Activated naive CD8-positive, alpha-beta T cell treated with anti-CD3 and anti-CD28 coated beads, Interleukin-2, amount 10 ng/mL, durations not matched to agents 7 days and 5 days (primary cell): ENCODE measurements at regions not wholly inside any gene's neighbourhood (a gene's known extent, or its start where the extent isn't known, plus 50 kb on each side); places are given as distances from the start of the nearest gene placed in this dataset.
"Not testable (repeated sequence)": the region's sequence is repeated elsewhere in the genome, so short reads cannot be mapped to it uniquely, and the experiment has no call there.

Source experiments
- ATAC-seq: fragments of 150-1000 bp; cut with Tn5 transposase; one replicate; pipeline ENCODE4 v1.10.0; 2021; ENCODE audit warnings: low read depth, moderate library complexity
- POLR2A ChIA-PET: fragments of 350-600 bp; sonication (Branson Sonifier 250); formaldehyde crosslinking; loops from one replicate; lab custom pipeline; 2021; ENCODE audit warnings: antibody characterized with exemption; lab: Charles Lee
- DNase-seq: peaks from one replicate; pipeline ENCODE4 v3.0.0; 2021
- H3K27ac Mint-ChIP-seq: one replicate; pipeline ENCODE4 v1.8.0; 2022; ENCODE audit warnings: mild to moderate bottlenecking, mixed read lengths
- H3K27me3 Mint-ChIP-seq: one replicate; pipeline ENCODE4 v1.8.0; 2022; ENCODE audit warnings: mild to moderate bottlenecking, moderate library complexity, mixed read lengths
- H3K36me3 Mint-ChIP-seq: one replicate; pipeline ENCODE4 v1.8.0; 2021; ENCODE audit warnings: mild to moderate bottlenecking, mixed read lengths
- H3K4me1 Mint-ChIP-seq: one replicate; pipeline ENCODE4 v1.8.0; 2021; ENCODE audit warnings: mixed read lengths
- H3K4me3 Mint-ChIP-seq: one replicate; pipeline ENCODE4 v1.8.0; 2022; ENCODE audit warnings: mild to moderate bottlenecking, moderate library complexity, mixed read lengths
- H3K9me3 Mint-ChIP-seq: one replicate; pipeline ENCODE4 v1.8.0; 2021; ENCODE audit warnings: mixed read lengths

DNA sequence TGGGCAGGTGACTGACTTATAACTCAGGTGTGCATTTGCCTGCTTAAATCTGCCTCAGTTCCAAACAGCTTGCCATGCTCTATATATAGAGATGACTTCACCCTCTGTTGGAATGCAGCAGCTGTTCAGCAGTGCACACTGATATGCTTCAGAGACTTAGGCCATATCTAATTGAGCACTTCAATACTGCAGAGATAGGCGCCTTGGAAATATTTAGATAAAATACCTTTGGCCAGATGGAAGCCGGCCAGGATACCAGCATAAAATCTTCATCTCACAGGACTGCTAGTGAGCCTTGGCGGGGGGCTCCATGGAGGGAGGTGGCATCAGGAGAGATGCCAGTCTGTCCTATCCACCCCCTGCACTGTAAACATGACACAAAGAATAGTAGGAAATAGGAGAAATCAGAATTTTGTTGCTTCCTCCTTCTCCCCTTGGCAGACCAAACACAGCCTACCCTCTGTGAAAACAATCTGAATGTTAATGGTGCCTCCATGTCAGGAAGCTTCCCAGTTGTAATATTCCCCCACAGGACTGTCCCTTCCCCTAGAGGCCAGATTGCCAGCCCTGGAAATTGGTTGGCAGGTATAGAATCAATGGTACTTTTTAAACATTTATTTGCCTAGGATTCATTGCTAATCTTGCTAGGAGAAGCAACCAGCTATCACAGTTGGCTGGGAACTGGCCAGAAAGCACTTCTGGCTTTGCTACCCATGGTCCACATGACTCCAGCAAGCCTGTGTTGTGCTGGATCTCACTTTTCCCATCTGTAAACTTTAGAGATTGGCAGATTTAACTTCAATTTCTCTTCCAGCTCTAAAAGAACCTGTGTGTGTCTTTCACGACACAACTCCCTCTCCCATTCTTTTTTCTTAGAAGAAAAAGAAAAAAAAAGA, 215.5 kb upstream of the KCNMB2 start:
- POLR2A ChIA-PET: no interaction called here
- Mint-ChIP-seq H3K4me1 (no peaks in the 10 kb centered on the region), H3K36me3 (no peaks in the 10 kb centered on the region), H3K9me3 (no peaks in the 10 kb centered on the region), H3K27ac (no peak overlapping the region), H3K27me3 (no peaks in the 10 kb centered on the region), H3K4me3 (no peak overlapping the region)
- no peak for DNase-seq
- no peak for ATAC-seq

DNA sequence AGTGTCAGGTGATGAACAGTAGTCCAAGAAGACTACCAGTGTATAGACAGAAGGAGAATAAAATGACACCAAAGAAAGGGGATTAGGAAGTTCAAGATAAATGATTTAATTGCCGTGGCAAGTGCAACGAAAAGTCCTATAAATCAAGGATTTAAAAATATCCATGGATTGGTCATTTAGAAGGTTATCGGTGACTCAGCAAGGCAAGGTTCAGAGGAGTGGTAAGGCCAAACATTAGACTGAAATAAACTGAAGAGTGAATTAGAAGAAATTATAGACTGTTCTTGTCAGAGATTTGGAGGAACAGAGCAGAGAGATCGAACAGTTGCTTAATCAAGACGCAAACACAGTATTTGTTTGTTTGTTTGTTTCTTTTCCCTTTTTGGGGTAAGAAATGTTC, 211.9 kb upstream of the KCNMB2 start:
- H3K27me3 Mint-ChIP-seq: no peaks in the 10 kb centered on the region
- no peak overlapping the region for H3K27ac Mint-ChIP-seq
- H3K4me3 Mint-ChIP-seq: no peak overlapping the region
- H3K36me3 Mint-ChIP-seq: no peaks in the 10 kb centered on the region
- H3K9me3 Mint-ChIP-seq: no peaks in the 10 kb centered on the region
- H3K4me1 Mint-ChIP-seq: no peaks in the 10 kb centered on the region
- DNase-seq (no peak), ATAC-seq (no peak)
- POLR2A ChIA-PET: no interaction called here

DNA sequence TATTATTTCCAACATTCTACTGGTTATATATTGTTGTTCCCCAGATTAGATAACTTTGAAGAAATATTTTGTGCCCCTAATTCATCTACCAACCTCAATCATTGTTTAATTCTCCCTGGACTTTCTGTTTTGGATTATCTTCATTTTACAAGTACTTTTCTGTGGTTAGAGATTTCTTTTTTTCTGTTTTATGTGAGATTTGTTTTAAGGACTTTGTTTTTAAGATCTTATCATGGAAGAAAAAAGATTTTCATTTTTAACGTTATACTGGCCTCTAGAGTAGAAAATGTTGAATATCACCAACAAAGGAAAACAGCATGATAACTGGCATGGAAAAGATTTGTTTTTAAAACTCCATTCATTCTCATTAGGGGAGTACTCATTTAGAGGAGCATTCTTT, 210.9 kb upstream of the KCNMB2 start:
- Mint-ChIP-seq H3K27ac (no peak overlapping the region), H3K9me3 (no peaks in the 10 kb centered on the region), H3K4me3 (no peak overlapping the region), H3K4me1 (no peaks in the 10 kb centered on the region), H3K27me3 (no peaks in the 10 kb centered on the region), H3K36me3 (no peaks in the 10 kb centered on the region)
- ATAC-seq (no peak), DNase-seq (no peak)
- POLR2A ChIA-PET: no interaction called here

DNA sequence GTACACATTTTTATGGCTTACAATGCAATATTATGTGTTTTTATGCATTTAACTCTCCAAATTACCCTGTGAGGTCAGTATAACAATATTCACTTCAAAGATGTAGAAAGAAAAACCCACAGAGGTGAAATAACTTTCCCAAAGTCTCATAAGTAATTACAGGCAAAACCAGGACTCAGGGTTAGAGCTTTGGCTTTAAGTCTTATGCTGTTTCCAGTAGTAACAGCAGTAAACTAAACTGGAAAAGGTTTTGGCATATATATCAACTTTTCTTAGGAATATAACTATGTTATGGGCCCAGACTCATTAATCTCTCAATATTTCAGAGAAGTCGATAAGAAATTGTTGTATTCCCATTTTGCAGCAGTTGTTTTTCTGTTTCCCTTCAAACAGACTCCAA, 206.3 kb upstream of the KCNMB2 start:
- Mint-ChIP-seq H3K27me3 (no peaks in the 10 kb centered on the region), H3K4me1 (no peaks in the 10 kb centered on the region), H3K9me3 (no peaks in the 10 kb centered on the region), H3K27ac (no peak overlapping the region), H3K4me3 (no peak overlapping the region), H3K36me3 (no peaks in the 10 kb centered on the region)
- POLR2A ChIA-PET: no interaction called here
- no peak for ATAC-seq
- DNase-seq: no peak

DNA sequence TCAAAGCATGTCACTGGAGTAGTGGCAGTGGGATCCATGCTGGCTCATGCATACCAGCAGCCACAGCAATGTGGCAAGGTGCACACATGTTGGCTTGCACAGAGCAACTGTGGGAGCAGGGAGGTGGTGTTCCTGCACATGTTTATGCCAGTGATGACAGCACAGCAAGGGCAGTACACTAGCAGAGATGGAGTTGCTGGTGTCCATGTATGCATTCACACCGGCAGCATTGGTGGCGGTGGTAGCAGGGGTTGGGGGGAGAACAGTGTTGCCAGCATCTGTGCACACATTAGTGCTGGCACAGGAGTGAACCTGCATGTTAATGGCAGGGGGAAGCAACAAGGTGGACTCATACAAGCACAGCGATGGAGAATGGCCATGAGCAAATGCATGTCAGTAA, 202.0 kb upstream of the KCNMB2 start:
- POLR2A ChIA-PET: no interaction called here
- H3K27ac Mint-ChIP-seq: no peak overlapping the region
- no peak overlapping the region for H3K4me3 Mint-ChIP-seq
- H3K36me3 Mint-ChIP-seq: no peaks in the 10 kb centered on the region
- DNase-seq: no peak
- H3K9me3 Mint-ChIP-seq: peaks cover 1% of the 10 kb centered on the region
- no peaks in the 10 kb centered on the region for H3K27me3 Mint-ChIP-seq
- ATAC-seq: no peak
- no peaks in the 10 kb centered on the region for H3K4me1 Mint-ChIP-seq

DNA sequence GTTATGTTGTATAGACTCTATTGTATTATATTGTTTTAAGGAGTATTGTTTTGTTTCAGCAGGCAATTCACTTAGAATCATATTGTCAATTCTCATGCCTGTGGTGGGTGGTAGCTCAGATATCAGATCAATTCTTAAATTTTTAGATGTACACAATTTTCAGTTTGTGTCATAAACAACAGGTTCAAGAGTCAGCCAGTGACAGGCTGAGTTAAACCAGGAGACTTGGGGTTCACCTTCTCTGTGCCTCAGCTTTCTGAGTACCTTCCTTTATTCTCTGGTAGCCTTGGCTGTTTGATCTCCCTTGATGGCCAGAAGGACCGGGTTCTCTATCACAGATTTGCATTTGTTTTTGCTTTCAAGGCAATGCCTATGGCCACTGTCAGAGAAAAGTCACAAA, 199.9 kb upstream of the KCNMB2 start:
- Mint-ChIP-seq H3K9me3 (peaks cover 1% of the 10 kb centered on the region), H3K4me3 (no peak overlapping the region), H3K36me3 (no peaks in the 10 kb centered on the region), H3K27ac (no peak overlapping the region), H3K27me3 (no peaks in the 10 kb centered on the region), H3K4me1 (no peaks in the 10 kb centered on the region)
- POLR2A ChIA-PET: no interaction called here
- ATAC-seq (no peak), DNase-seq (no peak)

DNA sequence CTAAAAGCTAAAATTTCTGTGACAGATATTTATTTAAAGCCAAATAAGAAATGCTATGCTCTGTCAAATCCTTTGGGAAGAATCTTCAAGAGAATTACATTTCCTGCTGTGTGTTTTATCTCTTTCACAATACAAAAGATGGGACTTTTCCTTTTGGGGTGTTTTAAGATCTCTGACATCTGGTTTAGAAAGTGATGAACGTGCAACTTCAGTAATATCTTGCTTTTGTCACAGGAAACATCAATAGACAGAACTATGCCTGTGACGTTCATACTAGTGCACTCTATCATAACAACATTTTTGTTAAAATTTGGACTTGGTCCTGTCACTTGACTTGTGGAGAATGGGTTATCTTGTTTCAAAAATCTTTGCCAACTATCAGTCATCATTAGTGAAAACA, 195.7 kb upstream of the KCNMB2 start:
- Mint-ChIP-seq H3K4me1 (no peaks in the 10 kb centered on the region), H3K27me3 (no peaks in the 10 kb centered on the region), H3K27ac (no peak overlapping the region), H3K9me3 (no peaks in the 10 kb centered on the region), H3K36me3 (no peaks in the 10 kb centered on the region), H3K4me3 (no peak overlapping the region)
- DNase-seq (no peak), ATAC-seq (no peak)
- POLR2A ChIA-PET: no interaction called here

DNA sequence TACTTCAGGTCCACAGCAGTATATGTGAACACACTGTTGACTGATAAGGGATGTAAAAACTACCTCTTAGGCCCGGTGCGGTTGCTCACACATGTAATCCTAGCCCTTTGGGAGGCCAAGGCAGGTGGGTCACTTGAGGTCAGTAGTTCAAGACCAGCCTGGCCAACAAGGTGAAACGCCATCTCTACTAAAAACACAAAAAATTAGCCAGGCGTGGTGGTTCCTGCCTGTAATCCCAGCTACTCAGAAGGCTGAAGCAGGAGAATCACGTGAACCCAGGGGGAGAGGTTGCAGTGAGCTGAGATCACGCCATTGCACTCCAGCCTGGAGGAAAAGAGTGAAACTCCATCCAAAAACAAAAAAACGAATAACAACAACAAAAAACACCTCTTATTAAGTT, 194.6 kb upstream of the KCNMB2 start:
- no peak for ATAC-seq
- no peak for DNase-seq
- H3K27me3 Mint-ChIP-seq: no peaks in the 10 kb centered on the region
- no peak overlapping the region for H3K4me3 Mint-ChIP-seq
- no peaks in the 10 kb centered on the region for H3K36me3 Mint-ChIP-seq
- H3K4me1 Mint-ChIP-seq: no peaks in the 10 kb centered on the region
- POLR2A ChIA-PET: no interaction called here
- H3K9me3 Mint-ChIP-seq: no peaks in the 10 kb centered on the region
- H3K27ac Mint-ChIP-seq: no peak overlapping the region

DNA sequence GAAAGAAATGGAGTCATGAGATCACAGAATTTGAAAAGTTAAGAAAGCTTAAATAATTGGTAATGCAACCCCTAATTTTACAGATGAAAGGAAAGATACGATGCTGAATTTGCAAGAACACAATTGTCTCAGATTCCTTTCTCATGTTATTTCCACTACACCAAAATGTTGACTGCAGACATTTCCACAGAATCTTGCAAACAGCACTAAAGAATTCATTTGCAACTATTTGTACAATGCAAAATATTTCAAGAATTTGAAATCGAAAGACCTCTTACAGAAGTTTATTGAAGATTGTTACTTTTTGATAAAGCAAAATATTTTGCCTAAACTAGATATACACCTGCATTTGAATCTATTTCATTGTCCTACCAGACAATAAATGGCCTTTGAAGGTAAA, 194.1 kb upstream of the KCNMB2 start:
- POLR2A ChIA-PET: no interaction called here
- ATAC-seq: no peak
- no peaks in the 10 kb centered on the region for H3K27me3 Mint-ChIP-seq
- no peaks in the 10 kb centered on the region for H3K9me3 Mint-ChIP-seq
- H3K4me1 Mint-ChIP-seq: no peaks in the 10 kb centered on the region
- no peak overlapping the region for H3K27ac Mint-ChIP-seq
- H3K4me3 Mint-ChIP-seq: no peak overlapping the region
- no peaks in the 10 kb centered on the region for H3K36me3 Mint-ChIP-seq
- no peak for DNase-seq

DNA sequence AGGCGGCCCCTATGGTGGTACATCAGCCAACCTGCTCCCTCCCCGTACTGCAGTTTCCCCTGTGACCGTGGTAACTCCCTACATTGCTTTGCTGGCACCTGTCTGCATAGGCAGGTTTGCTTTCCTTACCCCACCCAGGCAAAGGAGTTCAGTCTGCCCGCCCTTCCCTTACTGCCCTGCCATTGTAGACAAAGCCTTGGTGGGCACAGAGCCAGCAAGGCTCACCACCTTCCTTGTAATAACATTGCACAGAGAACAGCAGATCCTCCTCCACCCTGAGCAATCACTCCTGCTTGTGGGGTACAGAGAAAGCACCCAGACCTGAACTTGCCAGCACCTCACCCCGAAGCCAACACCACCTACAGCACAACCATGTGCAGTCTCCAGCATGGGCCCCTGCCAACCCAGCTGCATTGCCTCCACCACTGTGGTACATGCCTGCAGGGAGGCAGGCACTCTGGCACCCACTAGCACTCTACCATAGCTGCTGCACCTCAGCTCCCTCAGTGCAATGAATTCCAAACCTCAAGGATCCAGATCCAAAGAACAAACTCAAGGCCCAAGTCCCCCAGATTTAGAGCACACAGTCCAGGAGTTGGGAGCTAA, 192.7 kb upstream of the KCNMB2 start:
- Mint-ChIP-seq H3K27ac (no peak overlapping the region), H3K9me3 (no peaks in the 10 kb centered on the region), H3K4me3 (no peak overlapping the region), H3K4me1 (no peaks in the 10 kb centered on the region), H3K27me3 (no peaks in the 10 kb centered on the region), H3K36me3 (no peaks in the 10 kb centered on the region)
- DNase-seq (no peak), ATAC-seq (no peak)
- POLR2A ChIA-PET: no interaction called here

DNA sequence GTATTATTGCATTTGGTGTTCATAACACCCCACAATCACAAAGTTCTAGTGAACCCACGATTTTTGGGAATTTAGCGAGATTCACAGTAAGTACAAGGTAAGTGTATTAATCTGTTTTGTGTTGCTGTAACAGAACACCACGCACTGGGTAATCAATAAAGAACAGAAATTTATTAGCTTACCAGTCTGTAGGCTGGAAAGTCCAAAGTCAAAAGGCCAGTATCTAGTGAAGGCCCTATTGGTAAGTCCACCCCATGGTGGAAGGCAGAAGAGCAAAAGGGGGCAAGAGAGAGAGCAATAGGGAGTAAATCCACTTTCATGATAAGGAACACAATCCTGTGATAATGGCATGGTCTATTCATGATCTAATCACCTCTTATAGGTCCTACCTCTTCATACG, 190.3 kb upstream of the KCNMB2 start:
- POLR2A ChIA-PET: no interaction called here
- DNase-seq (no peak), ATAC-seq (no peak)
- Mint-ChIP-seq H3K27ac (no peak overlapping the region), H3K9me3 (no peaks in the 10 kb centered on the region), H3K36me3 (no peaks in the 10 kb centered on the region), H3K27me3 (no peaks in the 10 kb centered on the region), H3K4me3 (no peak overlapping the region), H3K4me1 (no peaks in the 10 kb centered on the region)

DNA sequence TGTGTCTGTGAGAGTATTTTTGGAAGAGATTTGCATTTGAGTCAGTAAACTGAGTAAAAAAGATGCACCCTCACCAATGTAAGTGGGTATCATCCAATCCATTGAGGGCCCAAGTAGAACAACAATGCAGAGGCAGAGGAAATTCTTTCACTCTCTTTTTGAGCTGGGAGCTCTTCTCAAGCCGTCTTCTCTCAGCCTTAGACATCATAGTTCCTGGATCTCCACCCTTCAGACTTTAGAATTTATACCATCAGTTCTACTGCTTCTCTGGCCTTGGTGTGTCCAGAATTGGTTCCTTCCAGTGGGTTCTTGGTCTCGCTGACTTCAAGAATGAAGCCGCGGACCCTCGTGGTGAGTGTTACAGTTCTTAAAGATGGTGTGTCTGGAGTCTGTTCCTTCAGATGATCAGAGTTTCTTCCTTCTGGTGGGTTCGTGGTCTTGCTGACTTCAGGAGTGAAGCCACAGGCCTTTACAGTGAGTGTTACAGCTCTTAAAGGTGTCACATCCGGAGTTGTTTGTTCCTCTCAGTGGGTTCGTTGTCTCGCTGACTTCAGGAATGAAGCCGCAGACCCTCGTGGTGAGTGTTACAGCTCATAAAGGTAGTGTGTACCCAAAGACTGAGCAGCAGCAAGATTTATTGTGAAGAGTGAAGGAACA, 187.5 kb upstream of the KCNMB2 start:
- H3K4me1 Mint-ChIP-seq, H3K36me3 Mint-ChIP-seq, POLR2A ChIA-PET, H3K27me3 Mint-ChIP-seq, H3K27ac Mint-ChIP-seq, DNase-seq, H3K9me3 Mint-ChIP-seq: not testable (repeated sequence)
- peak overlapping the region; percentile 13 for H3K4me3 Mint-ChIP-seq
- ATAC-seq: peak; percentile 52

DNA sequence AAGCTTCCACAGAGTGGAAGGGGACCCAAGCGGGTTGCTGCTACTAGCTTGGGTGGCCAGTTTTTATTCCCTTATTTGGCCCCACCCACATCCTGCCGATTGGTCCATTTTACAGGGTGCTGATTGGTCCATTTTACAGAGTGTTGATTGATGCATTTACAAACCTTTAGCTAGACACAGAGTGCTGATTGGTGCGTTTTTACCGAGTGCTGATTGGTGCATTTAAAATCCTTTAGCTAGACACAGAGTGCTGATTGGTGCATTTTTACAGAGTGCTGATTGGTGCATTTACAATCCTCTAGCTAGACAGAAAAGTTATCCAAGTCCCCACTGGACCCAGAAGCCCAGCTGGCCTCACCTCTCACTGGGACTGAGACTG, 187.0 kb upstream of the KCNMB2 start:
- H3K4me3 Mint-ChIP-seq, POLR2A ChIA-PET, H3K36me3 Mint-ChIP-seq, H3K27me3 Mint-ChIP-seq, ATAC-seq, H3K4me1 Mint-ChIP-seq, H3K9me3 Mint-ChIP-seq, H3K27ac Mint-ChIP-seq, DNase-seq: not testable (repeated sequence)

DNA sequence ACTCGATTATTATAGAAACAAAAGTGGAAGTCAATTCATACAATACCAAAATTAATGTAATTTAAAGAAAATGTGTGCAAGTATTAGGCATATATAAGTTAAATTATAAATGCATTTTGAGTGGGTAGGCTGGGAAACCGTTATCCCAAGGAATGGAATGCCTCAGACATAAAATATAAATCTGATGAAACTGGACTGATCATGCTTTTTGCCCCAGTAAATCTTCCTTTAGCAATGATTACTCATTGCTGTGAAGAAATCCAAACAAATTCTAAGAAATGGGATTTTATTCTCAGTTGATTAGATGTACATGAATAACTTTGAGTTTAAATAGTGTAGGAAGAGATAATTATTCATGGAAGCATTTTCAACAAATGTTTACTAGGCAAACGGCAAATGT, 185.5 kb upstream of the KCNMB2 start:
- Mint-ChIP-seq H3K9me3 (no peaks in the 10 kb centered on the region), H3K27ac (no peak overlapping the region), H3K27me3 (no peaks in the 10 kb centered on the region), H3K4me3 (no peak overlapping the region), H3K36me3 (no peaks in the 10 kb centered on the region), H3K4me1 (no peaks in the 10 kb centered on the region)
- DNase-seq (no peak), ATAC-seq (no peak)
- POLR2A ChIA-PET: no interaction called here
